Activated CD4-positive, alpha-beta T cell treated with anti-CD3 and anti-CD28 coated beads, Interleukin-10, Interleukin-2, amounts not matched to agents 100 ng/mL and 50 ng/mL, durations not matched to agents 16 hours and 8 hours (primary cell): ENCODE measurements at regions not wholly inside any gene's neighbourhood (a gene's known extent, or its start where the extent isn't known, plus 50 kb on each side); places are given as distances from the start of the nearest gene placed in this dataset.
A peak's percentile ranks its signal among the peaks of the same experiment; 100 is the strongest.

Source experiments
- DNase-seq: peaks from one replicate; pipeline ENCODE4 v3.0.0-alpha.2; 2020

DNA sequence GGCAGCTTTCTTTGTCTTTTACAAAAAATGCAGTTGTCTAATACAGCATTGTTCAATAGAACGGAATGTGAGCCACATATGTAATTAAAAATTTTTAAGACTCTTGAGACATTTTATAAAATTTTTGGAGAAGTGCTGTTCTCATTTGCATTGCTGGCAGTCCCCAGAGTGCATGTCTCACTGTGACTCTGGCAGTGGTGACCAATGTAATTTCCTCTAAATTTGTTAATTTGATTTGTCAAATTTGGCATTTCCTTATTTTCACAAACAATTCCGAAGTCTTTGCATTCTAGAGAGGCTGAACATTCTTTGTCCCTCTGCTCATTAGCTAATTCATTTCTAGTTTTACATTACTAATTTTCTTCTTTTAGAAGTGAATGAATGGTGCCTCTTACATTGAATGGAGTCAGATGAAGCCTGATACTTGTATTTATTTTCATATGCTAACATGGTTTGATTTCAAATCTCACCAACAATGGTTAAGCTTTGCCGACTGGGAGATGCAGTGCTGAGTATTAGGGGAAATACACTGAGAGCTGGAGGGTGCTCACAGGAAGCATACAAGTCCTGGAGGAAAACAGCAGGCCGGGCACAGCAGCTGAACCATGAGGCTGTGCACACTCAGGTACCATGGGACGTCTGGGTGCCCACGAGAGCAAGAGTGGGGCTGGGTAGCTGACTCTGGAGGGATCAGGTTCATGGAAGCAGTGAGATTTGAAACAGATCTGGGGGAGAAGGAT, 68.5 kb upstream of the ARMC2 start:
- no peak for DNase-seq

- DNase-seq, result no peak
Observed at GRCh38 chr6:108780784-108781183, 67.4 kb upstream of the ARMC2 start.

DNA sequence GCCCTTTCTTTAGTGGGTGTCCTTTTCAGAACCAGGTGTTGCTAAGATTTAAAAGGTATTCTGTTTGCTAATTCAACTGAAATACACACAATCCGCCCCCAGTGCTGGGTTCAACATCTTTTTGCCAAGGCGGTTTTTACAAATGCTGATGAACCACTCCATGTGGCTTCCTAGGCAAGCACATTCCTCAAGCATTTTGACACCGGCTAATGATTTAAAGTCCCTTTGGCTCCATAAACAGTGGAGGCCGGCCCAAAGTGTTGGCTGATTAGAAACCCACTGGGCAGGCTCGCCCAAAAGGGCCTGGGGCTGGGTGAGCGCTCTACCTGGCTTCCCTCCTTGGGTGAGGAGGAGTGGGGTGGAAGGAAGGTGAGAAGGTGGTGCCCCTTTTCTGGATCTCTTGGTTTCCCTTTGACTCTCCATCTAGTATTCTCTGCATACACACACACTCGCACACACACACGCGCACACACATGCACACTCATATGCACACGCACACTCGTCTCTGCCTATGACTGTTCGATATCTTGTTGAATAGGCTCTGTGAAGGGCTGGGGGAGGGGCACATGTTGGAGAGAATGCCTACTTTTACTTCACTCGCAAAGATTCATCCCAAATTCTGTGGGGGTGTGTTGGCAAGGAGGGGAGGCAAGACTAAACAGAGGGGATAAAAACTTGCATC, 66.7 kb upstream of the ARMC2 start:
- DNase-seq, result no peak

- DNase-seq, result peak; percentile 84
Observed at GRCh38 chr6:108782179-108783041, 65.8 kb upstream of the ARMC2 start.

- DNase-seq, result no peak
Observed at GRCh38 chr6:108785653-108786052, 62.6 kb upstream of the ARMC2 start.

DNA sequence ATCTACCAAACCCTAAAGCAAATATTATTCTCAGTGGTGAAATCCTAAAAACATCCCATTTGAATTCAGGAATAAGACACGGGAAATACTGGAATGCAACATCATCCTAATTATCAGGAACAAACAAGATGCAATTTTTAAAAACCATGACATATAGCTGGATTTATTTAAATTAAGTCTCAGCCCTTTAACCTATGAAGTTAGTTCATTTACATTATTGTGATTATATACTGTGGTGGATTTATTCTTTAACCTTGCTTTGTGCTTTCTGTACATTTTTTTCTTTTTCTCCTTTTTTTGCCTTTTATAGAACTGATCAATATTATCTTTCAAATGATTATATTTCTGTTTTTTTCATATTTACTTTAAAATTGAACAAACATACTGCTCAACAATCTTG, 59.8 kb upstream of the ARMC2 start:
- no peak for DNase-seq

- no peak for DNase-seq
Observed at GRCh38 chr6:108789475-108789874, 58.7 kb upstream of the ARMC2 start.

GRCh38 chr6:108791700-108792099, 56.5 kb upstream of the ARMC2 start:
- DNase-seq, result no peak

DNA sequence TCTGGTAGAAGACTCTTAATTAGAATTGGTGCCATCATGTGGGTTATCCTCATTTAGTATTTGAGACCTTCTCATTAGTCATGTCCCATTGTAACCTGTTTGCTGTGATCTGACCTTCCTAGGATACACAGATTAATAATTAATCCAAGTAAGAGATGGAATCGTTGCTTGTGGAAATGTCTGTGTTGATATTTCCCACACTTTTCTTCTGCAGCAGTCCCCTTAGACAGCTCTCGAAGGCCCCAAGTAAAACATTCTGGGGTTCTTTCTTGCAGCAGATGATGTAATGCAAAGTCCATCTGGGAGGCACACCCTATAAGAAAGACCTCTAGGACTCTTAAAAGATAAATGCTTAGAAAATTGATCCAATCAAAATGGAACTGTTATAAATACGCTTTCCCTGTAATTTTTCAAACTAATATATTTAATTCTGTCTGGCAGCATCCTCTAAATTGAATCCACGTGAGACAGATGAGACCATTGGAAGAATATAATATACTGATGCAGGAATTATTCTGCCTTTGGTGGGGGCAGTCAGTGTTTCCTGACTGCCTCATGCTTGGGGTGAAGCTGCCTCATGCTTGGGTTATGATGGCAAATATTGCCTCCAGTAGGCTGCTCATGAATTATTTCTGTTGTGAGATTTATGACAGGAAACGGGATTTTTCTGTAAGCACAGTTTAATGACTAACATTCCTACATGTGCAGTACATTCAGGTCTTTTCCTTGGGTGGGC, 54.5 kb upstream of the ARMC2 start:
- DNase-seq, result no peak

DNA sequence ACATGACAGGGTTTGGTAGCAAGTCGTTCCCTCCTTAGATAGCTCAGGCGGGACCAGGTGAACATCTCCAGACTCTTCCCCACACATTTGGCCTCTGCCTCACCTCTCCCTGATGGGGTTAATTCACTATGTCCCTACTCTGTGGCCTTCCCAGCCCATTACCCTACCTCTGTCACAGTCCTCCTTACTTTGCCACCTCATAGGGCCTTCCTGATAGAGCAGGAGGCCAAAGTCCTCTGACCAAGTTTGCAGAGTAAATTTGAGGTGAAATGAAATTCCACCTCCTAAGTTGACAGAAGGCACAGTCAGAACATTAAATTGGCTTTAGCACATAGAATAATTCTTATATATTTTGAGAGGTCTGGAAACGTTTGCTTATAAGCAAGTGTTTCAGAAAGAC, 53.1 kb upstream of the ARMC2 start:
- DNase-seq, result no peak

DNA sequence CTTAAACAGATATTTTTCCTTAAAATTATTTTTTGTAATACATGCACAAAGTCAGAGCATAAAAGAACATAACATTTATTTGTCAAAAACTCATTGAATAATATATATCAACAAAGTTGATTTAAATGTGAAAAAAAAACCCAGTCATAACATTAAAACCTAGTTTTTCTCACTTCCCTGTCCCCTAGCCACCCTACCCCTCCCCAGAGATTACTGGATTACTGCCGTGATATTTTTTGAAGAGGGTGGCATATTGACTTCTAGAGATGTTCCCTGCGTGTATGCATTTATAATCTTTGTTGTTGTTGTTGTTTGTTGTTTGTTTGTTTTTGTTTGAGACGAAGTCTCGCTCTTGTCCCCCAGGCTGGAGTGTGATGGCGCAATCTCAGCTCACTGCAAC, 52.4 kb upstream of the ARMC2 start:
- no peak for DNase-seq

GRCh38 chr6:108796875-108797274, 51.3 kb upstream of the ARMC2 start:
- no peak for DNase-seq

DNA sequence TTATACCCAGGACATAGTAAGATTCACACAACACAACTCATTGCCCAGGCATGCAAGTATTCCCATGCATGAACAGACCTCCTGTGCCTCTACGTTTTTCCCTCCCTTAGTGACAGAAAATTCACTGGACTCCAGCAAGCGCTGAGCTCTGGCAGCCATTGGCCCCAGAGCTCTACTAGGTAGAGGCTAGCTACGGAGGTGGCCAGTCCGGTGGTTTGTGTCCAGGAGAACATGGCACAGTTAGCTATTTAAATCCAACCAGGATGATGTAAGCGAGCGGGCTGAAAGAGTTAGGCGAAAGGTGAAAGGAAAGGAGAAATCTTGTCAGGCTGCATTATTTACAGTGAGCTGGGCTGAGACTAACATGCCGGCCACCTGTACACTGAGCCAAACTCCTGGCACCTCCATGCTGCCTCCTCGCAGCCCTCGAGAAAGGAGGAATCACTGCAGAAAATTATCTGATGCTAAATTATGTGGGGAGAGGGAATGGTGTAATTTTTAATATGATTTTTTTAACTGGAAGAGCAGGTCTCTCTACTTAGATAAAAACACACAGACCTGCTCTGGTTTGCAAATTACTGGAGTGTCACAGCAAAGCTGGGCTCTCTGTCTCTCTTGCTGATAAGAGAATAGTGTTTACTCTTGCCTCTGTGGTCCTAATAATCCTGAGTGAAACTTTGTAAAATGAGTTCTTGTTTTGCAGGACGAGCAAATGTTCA, 50.1 kb upstream of the ARMC2 start:
- DNase-seq, result no peak
